ENCODE measurements at regions not wholly inside any gene's neighbourhood (a gene's known extent, or its start where the extent isn't known, plus 50 kb on each side); places are given as distances from the start of the nearest gene placed in this dataset.

GRCh38 chr6:3624250-3625136, 127.0 kb downstream of the PXDC1 start:
- H3K4me1 Mint-ChIP-seq: peaks cover 9% of the 10 kb centered on the region
- DNase-seq: no peak
- H3K4me3 Mint-ChIP-seq: no peak overlapping the region
- H3K27ac Mint-ChIP-seq: no peak overlapping the region
- H3K9me3 Mint-ChIP-seq (ENCODE audit: low read depth): no peaks in the 10 kb centered on the region
- no peak for ATAC-seq
- CTCF ChIA-PET: interaction anchor here (0.7 kb wide), 1 partner anchor 1118 kb away, joined by 3 read pairs; no protein-coding TSS in a partner anchor
- H3K27me3 Mint-ChIP-seq: peaks cover 22% of the 10 kb centered on the region
- POLR2A ChIA-PET: no interaction called here
- intact Hi-C loops (cut with DNase I, micrococcal nuclease): no loop called here
- H3K36me3 Mint-ChIP-seq (ENCODE audit: low read depth): no peaks in the 10 kb centered on the region

- Mint-ChIP-seq H3K36me3 (ENCODE audit: low read depth) (no peaks in the 10 kb centered on the region), H3K4me3 (no peak overlapping the region), H3K9me3 (ENCODE audit: low read depth) (no peaks in the 10 kb centered on the region), H3K4me1 (peaks cover 8% of the 10 kb centered on the region), H3K27ac (no peak overlapping the region), H3K27me3 (peaks cover 22% of the 10 kb centered on the region)
- POLR2A ChIA-PET: no interaction called here
- intact Hi-C loops (cut with DNase I, micrococcal nuclease): no loop called here
- no peak for DNase-seq
- CTCF ChIA-PET: interaction anchor here (0.7 kb wide), 1 partner anchor 1119 kb away, joined by 3 read pairs; no protein-coding TSS in a partner anchor
- ATAC-seq: no peak
Observed at GRCh38 chr6:3623451-3624249, 127.9 kb downstream of the PXDC1 start.

- no peaks in the 10 kb centered on the region for H3K9me3 Mint-ChIP-seq (ENCODE audit: low read depth)
- H3K27me3 Mint-ChIP-seq: peaks cover 10% of the 10 kb centered on the region
- ChIA-PET POLR2A (no interaction called here), CTCF (interaction anchor here (0.6 kb wide), 1 partner anchor 174 kb away, joined by 3 read pairs; no protein-coding TSS in a partner anchor)
- peaks cover 2% of the 10 kb centered on the region for H3K4me1 Mint-ChIP-seq
- no peak overlapping the region for H3K4me3 Mint-ChIP-seq
- H3K27ac Mint-ChIP-seq: no peak overlapping the region
- no peak for ATAC-seq
- no peaks in the 10 kb centered on the region for H3K36me3 Mint-ChIP-seq (ENCODE audit: low read depth)
- no peak for DNase-seq
- intact Hi-C loops (cut with DNase I, micrococcal nuclease): no loop called here
Observed at GRCh38 chr6:3621411-3621810, 130.1 kb downstream of the PXDC1 start.

GRCh38 chr6:3620937-3621336, 130.6 kb downstream of the PXDC1 start:
- no peak for DNase-seq
- Mint-ChIP-seq H3K36me3 (ENCODE audit: low read depth) (no peaks in the 10 kb centered on the region), H3K9me3 (ENCODE audit: low read depth) (no peaks in the 10 kb centered on the region), H3K27ac (no peak overlapping the region), H3K4me1 (peaks cover 2% of the 10 kb centered on the region), H3K4me3 (no peak overlapping the region), H3K27me3 (peaks cover 9% of the 10 kb centered on the region)
- CTCF ChIA-PET: no interaction called here
- no peak for ATAC-seq
- POLR2A ChIA-PET: no interaction called here
- intact Hi-C loops (cut with DNase I, micrococcal nuclease): no loop called here

GRCh38 chr6:3620389-3620788, 131.1 kb downstream of the PXDC1 start:
- intact Hi-C loops (cut with DNase I, micrococcal nuclease): no loop called here
- Mint-ChIP-seq H3K9me3 (ENCODE audit: low read depth) (no peaks in the 10 kb centered on the region), H3K36me3 (ENCODE audit: low read depth) (no peaks in the 10 kb centered on the region), H3K4me3 (no peak overlapping the region), H3K27ac (no peak overlapping the region), H3K27me3 (peaks cover 8% of the 10 kb centered on the region), H3K4me1 (peaks cover 2% of the 10 kb centered on the region)
- DNase-seq: no peak
- POLR2A ChIA-PET: no interaction called here
- CTCF ChIA-PET: no interaction called here
- ATAC-seq: no peak

GRCh38 chr6:3619800-3620199, 131.7 kb downstream of the PXDC1 start:
- ChIA-PET POLR2A (no interaction called here), CTCF (no interaction called here)
- DNase-seq: no peak
- ATAC-seq: no peak
- Mint-ChIP-seq H3K9me3 (ENCODE audit: low read depth) (no peaks in the 10 kb centered on the region), H3K4me1 (peaks cover 2% of the 10 kb centered on the region), H3K4me3 (no peak overlapping the region), H3K36me3 (ENCODE audit: low read depth) (no peaks in the 10 kb centered on the region), H3K27me3 (peaks cover 8% of the 10 kb centered on the region), H3K27ac (no peak overlapping the region)
- intact Hi-C loops (cut with DNase I, micrococcal nuclease): no loop called here

GRCh38 chr6:3619201-3619600, 132.3 kb downstream of the PXDC1 start:
- intact Hi-C loops (cut with DNase I, micrococcal nuclease): no loop called here
- Mint-ChIP-seq H3K9me3 (ENCODE audit: low read depth) (no peaks in the 10 kb centered on the region), H3K36me3 (ENCODE audit: low read depth) (no peaks in the 10 kb centered on the region), H3K27ac (no peak overlapping the region), H3K4me3 (no peak overlapping the region), H3K4me1 (peaks cover 2% of the 10 kb centered on the region), H3K27me3 (peaks cover 8% of the 10 kb centered on the region)
- ATAC-seq (no peak), DNase-seq (no peak)
- POLR2A ChIA-PET: no interaction called here
- CTCF ChIA-PET: no interaction called here

- ATAC-seq: no peak
- intact Hi-C loops (cut with DNase I, micrococcal nuclease): no loop called here
Observed at GRCh38 chr6:3618642-3619041, 132.9 kb downstream of the PXDC1 start.

GRCh38 chr6:3617681-3618311, 133.7 kb downstream of the PXDC1 start:
- H3K27ac Mint-ChIP-seq: no peak overlapping the region
- H3K36me3 Mint-ChIP-seq (ENCODE audit: low read depth): no peaks in the 10 kb centered on the region
- H3K27me3 Mint-ChIP-seq: peaks cover 4% of the 10 kb centered on the region
- H3K9me3 Mint-ChIP-seq (ENCODE audit: low read depth): no peaks in the 10 kb centered on the region
- no peak for ATAC-seq
- ChIA-PET POLR2A (no interaction called here), CTCF (no interaction called here)
- DNase-seq: no peak
- no peaks in the 10 kb centered on the region for H3K4me1 Mint-ChIP-seq
- H3K4me3 Mint-ChIP-seq: no peak overlapping the region
- intact Hi-C loops (cut with DNase I, micrococcal nuclease): no loop called here

More at GRCh38 chr6:3618642-3619041, 132.9 kb downstream of the PXDC1 start:
- Mint-ChIP-seq H3K36me3 (ENCODE audit: low read depth) (no peaks in the 10 kb centered on the region), H3K4me3 (no peak overlapping the region), H3K27me3 (peaks cover 4% of the 10 kb centered on the region), H3K27ac (no peak overlapping the region), H3K9me3 (ENCODE audit: low read depth) (no peaks in the 10 kb centered on the region), H3K4me1 (peaks cover 2% of the 10 kb centered on the region)
- POLR2A ChIA-PET: no interaction called here
- CTCF ChIA-PET: no interaction called here
- DNase-seq: no peak

GRCh38 chr6:3617192-3617631, 134.3 kb downstream of the PXDC1 start:
- Mint-ChIP-seq H3K9me3 (ENCODE audit: low read depth) (no peaks in the 10 kb centered on the region), H3K4me1 (no peaks in the 10 kb centered on the region), H3K36me3 (ENCODE audit: low read depth) (no peaks in the 10 kb centered on the region), H3K4me3 (no peak overlapping the region), H3K27me3 (peaks cover 5% of the 10 kb centered on the region), H3K27ac (no peak overlapping the region)
- CTCF ChIA-PET: no interaction called here
- ATAC-seq: no peak
- POLR2A ChIA-PET: no interaction called here
- DNase-seq: no peak
- intact Hi-C loops (cut with DNase I, micrococcal nuclease): no loop called here

GRCh38 chr6:3616565-3617176, 134.8 kb downstream of the PXDC1 start:
- H3K27me3 Mint-ChIP-seq: peaks cover 8% of the 10 kb centered on the region
- DNase-seq (no peak), ATAC-seq (no peak)
- intact Hi-C loops (cut with DNase I, micrococcal nuclease): no loop called here
- H3K27ac Mint-ChIP-seq: no peak overlapping the region
- no peaks in the 10 kb centered on the region for H3K4me1 Mint-ChIP-seq
- H3K9me3 Mint-ChIP-seq (ENCODE audit: low read depth): no peaks in the 10 kb centered on the region
- ChIA-PET POLR2A (no interaction called here), CTCF (no interaction called here)
- H3K36me3 Mint-ChIP-seq (ENCODE audit: low read depth): no peaks in the 10 kb centered on the region
- no peak overlapping the region for H3K4me3 Mint-ChIP-seq

Data from activated CD4-positive, alpha-beta T cell treated with anti-CD3 and anti-CD28 coated beads for 36 hours (primary cell).